ENCODE measurements at regions not wholly inside any gene's neighbourhood (a gene's known extent, or its start where the extent isn't known, plus 50 kb on each side); places are given as distances from the start of the nearest gene placed in this dataset.

DNA sequence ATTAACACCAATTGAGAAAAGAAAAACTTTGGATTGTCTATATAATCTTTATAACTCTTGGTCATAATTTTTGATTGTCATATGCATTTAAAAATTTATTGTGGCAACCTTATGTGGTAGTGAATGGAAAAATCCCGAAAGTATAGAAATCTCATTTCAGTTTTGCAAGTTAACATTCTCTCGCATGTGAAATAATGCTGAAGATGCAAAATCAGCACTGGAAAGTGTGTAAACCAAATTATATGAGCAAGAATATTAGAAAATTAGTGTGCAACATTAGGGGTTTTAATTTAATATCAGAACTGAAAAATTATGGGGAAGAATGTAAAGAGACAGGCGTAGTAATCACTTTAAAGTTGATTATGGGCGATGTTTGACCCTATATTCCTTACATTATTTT is 1472.8 kb downstream of the PCDH7 start:
- TF ChIP-seq, protein P1, sequence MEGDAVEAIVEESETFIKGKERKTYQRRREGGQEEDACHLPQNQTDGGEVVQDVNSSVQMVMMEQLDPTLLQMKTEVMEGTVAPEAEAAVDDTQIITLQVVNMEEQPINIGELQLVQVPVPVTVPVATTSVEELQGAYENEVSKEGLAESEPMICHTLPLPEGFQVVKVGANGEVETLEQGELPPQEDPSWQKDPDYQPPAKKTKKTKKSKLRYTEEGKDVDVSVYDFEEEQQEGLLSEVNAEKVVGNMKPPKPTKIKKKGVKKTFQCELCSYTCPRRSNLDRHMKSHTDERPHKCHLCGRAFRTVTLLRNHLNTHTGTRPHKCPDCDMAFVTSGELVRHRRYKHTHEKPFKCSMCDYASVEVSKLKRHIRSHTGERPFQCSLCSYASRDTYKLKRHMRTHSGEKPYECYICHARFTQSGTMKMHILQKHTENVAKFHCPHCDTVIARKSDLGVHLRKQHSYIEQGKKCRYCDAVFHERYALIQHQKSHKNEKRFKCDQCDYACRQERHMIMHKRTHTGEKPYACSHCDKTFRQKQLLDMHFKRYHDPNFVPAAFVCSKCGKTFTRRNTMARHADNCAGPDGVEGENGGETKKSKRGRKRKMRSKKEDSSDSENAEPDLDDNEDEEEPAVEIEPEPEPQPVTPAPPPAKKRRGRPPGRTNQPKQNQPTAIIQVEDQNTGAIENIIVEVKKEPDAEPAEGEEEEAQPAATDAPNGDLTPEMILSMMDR (IDR thresholded peaks at IDR 0.05 in 2 of 3, conservative IDR thresholded peaks at IDR 0.05 in 1 of 3; ENCODE audit: borderline replicate concordance in 1 of 3, insufficient read depth in 1 of 3, low read depth in 2 of 3, low read length in 2 of 3), result no peak
- TF ChIP-seq, protein P2, sequence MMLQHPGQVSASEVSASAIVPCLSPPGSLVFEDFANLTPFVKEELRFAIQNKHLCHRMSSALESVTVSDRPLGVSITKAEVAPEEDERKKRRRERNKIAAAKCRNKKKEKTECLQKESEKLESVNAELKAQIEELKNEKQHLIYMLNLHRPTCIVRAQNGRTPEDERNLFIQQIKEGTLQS (IDR thresholded peaks at IDR 0.05), result no peak
- no peak for TF ChIP-seq EZH2phosphoT487 (IDR thresholded peaks at IDR 0.05; ENCODE audit: borderline replicate concordance)
- TF ChIP-seq ELF1 (IDR thresholded peaks at IDR 0.05; ENCODE audit: borderline replicate concordance, low read depth), result no peak
- no peak for TF ChIP-seq POLR2A (IDR thresholded peaks at IDR 0.05; ENCODE audit: borderline replicate concordance, extremely low read depth, insufficient read depth, insufficient read length)

Measured in HCT116 (cell line).